GM08714 (cell line): ENCODE measurements at regions not wholly inside any gene's neighbourhood (a gene's known extent, or its start where the extent isn't known, plus 50 kb on each side); places are given as distances from the start of the nearest gene placed in this dataset.

Experiments used
- H3K4me3 ChIP-seq: fragments of 200-500 bp; sonication (Bioruptor generic); 2 replicates; pipeline ENCODE4 v1.5.1; 2014; ENCODE audit warnings: mild to moderate bottlenecking, low read length, inconsistent platforms
- ZNF274 ChIP-seq: IDR thresholded peaks from 2 replicates; pipeline ENCODE4 v1.6.1; 2012; ENCODE audit warnings: mild to moderate bottlenecking, low read depth, low read length

DNA sequence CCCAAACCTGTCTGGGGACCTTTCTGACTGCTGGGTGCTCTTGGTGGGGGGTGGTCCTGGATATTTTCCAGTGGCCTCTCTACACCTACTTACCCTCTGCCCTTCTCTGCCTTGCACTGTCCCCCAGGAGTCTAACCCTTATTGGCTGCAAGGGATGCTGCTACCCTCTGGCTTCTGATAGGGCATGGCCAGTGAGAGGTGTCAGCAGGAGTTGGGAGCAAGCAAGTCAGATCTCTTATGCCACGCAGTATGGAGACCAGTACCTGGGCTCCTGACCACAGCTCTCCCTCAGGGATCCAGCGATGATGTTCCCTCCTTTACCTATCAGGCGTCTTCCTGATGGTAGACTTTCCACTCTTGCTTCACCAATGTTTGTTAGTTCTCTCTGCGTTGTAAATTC, 373.7 kb downstream of the SOCS6 start:
- H3K4me3 ChIP-seq: no peak overlapping the region
- TF ChIP-seq ZNF274: no peak

GRCh38 chr18:70659036-70659925, 370.4 kb downstream of the SOCS6 start:
- H3K4me3 ChIP-seq: no peak overlapping the region
- no peak for TF ChIP-seq ZNF274

GRCh38 chr18:70653671-70654070, 364.8 kb downstream of the SOCS6 start:
- no peak for TF ChIP-seq ZNF274
- H3K4me3 ChIP-seq: no peak overlapping the region

GRCh38 chr18:70650878-70651277, 362.0 kb downstream of the SOCS6 start:
- H3K4me3 ChIP-seq: no peak overlapping the region
- TF ChIP-seq ZNF274: no peak

DNA sequence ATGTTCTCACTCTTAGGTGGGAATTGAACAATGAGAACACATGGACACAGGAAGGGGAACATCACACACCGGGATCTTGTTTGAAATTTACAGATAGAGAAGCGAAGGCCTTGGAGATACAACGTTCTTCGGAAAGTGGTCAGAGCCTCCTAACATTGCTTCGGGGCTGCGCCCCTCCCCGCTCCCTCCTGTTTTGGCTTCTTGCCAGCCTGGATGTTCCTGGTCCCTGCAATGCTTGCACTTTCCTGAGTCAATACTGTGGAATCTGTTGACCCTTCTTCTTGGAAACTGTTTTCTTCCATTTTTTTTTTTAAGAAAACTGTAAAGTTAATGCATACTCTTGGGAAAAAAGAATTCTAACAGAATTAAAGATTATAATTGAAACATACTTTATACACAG, 360.8 kb downstream of the SOCS6 start:
- no peak overlapping the region for H3K4me3 ChIP-seq
- no peak for TF ChIP-seq ZNF274

- H3K4me3 ChIP-seq: no peak overlapping the region
- no peak for TF ChIP-seq ZNF274
Observed at GRCh38 chr18:70645971-70646370, 357.1 kb downstream of the SOCS6 start.

- TF ChIP-seq ZNF274: no peak
Observed at GRCh38 chr18:70643812-70644211, 355.0 kb downstream of the SOCS6 start.

DNA sequence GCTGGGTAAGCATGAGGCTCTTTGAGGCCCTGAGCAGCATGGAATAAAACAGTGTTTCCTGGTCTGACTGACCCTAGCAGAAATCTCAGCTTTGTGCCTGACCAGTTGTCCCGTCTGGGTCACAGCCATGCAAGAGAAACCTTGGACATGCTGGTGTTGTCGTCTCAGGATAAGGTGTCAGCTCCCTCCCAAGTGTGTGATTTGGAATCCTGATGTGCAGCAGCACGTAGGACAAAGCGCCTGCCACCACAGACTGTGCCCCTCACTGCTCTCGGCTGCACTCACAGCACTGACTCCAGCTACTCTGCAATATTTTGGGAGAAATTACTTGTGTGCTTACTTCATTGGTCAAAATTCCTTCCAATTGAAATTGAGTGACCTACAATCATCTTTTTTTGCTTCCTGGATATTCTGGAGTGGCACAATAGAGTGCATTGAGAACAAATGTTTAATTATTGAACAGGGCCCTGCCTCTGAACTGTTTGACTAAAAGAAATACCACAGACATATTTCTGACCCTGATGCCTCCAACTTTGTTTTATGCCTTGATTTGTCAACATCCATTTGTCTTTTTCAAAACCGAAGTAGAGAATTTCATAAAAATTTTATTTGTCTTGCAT, 352.4 kb downstream of the SOCS6 start:
- no peak for TF ChIP-seq ZNF274

More at GRCh38 chr18:70643812-70644211, 355.0 kb downstream of the SOCS6 start:
- no peak overlapping the region for H3K4me3 ChIP-seq

DNA sequence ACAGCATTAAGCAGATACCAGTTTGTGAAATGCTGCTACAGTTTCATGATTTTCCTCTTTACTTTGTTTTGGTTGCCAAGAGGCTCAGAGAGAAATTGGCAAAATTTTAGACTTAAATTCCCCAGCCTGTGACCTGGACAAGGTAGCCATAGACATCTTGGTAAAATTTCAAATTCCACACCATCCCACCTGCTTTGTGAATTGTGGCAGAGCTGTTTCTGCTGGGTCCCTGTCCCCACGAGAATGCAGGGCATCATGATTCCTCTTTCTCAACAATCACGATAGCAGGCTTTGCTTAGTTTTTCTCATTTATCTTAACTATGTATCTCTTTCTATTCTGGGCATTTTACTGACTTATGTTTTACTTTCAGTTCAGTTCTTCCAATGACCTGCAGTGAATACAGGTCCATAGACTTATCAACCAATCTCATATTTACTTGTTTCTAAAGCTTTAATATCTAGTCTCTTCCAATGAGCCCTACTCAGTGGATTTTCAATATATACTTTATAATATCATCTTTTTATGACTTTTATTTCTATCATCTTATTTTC, 351.6 kb downstream of the SOCS6 start:
- no peak for TF ChIP-seq ZNF274

More for the DNA sequence above, 352.4 kb downstream of the SOCS6 start:
- no peak overlapping the region for H3K4me3 ChIP-seq

GRCh38 chr18:70636991-70637390, 348.1 kb downstream of the SOCS6 start:
- no peak overlapping the region for H3K4me3 ChIP-seq
- no peak for TF ChIP-seq ZNF274

More for the DNA sequence above, 351.6 kb downstream of the SOCS6 start:
- no peak overlapping the region for H3K4me3 ChIP-seq

DNA sequence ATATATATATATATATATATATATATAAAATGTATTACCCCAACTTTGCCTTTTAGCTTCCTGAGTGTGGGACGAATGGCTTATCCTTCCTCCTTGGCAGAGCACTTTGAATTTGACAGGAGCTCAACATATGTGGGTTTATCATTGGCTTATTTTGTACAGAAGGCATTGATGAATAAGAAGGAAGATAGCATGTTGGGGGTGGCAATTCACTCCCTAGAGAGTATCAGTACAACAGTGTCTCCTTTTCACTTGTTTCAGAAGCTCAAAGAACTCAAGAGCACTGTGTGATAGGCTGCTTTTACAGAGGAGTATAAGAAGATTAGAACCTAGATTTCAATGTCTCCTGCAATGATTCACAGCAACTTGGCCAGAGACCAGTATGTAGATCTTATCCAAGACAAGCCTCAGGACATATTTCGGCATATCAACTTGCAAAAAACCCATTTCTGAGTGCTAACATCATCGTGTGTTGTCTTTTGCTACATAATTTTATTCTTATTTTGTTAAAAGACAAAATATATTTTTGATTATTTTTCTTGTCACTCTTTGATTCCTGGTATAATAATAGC, 345.8 kb downstream of the SOCS6 start:
- no peak for TF ChIP-seq ZNF274
- H3K4me3 ChIP-seq: no peak overlapping the region

GRCh38 chr18:70627182-70627802, 338.4 kb downstream of the SOCS6 start:
- no peak overlapping the region for H3K4me3 ChIP-seq
- no peak for TF ChIP-seq ZNF274

GRCh38 chr18:70622622-70623419, 334.0 kb downstream of the SOCS6 start:
- TF ChIP-seq ZNF274: no peak
- no peak overlapping the region for H3K4me3 ChIP-seq

- TF ChIP-seq ZNF274: no peak
- H3K4me3 ChIP-seq: no peak overlapping the region
Observed at GRCh38 chr18:70621710-70622109, 332.9 kb downstream of the SOCS6 start.
